CD1c-positive myeloid dendritic cell (primary cell): ENCODE measurements at regions not wholly inside any gene's neighbourhood (a gene's known extent, or its start where the extent isn't known, plus 50 kb on each side); places are given as distances from the start of the nearest gene placed in this dataset.
"Not testable (repeated sequence)": the region's sequence is repeated elsewhere in the genome, so short reads cannot be mapped to it uniquely, and the experiment has no call there.

ENCODE experiments used
- DNase-seq: peaks from one replicate; pipeline ENCODE4 v3.0.0-alpha.2; 2016; ENCODE audit errors: extremely low spot score

DNA sequence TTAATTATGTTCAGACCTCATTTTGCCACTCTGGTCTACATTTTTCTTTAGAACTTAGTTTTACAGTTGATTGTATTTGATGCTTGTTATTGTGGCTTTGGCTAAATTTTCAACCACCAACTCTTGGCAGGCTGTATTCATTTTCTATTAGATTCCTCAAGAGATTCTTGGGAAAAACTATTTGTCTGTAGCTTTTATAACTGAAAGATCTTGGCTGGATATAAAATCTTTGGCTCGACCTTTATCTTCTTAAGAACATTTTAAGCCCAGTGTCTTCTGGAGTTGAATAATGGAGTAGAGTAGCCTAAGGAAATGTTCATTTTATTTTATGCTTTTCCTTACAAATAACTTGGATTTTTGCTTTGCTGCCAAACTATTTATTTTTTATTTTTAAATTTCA is 848.5 kb downstream of the PCDH17 start:
- DNase-seq: no peak

DNA sequence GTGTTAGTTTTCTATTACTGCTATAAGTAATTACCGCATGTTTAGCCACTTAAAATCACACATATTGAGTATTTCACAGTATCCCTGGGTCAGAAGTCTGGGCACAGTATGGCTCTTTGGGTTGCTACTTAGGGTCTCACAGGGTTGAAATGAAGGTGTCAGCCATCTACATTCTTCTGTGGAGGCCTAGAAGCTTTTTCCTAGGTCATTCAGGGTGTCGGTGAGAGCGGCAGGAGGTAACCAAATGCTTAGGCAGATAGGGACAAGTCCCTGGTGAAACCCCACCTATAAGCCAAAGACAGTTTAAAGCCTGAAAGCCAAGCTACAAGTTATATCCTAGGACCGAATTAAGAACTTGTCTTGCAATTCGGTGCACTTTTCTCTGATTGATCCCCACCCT is 856.7 kb downstream of the PCDH17 start:
- no peak for DNase-seq

DNA sequence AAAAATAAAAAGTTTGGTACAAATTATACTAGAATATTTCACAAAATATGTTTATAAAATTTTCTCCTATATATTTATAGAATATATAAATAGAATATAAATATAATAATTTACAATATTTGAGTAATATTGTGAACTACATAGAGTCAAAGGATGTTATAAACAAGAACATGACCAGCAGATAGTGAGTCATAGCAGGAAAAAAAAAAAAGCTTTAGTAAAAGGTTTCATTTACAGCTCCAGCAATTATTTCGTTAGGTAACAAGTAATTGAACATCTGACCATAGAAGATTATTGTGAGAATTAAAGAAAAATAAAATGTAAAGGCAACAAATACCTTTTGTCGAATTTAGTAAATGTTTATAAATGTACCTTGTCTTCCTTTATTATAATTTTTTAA is 864.1 kb downstream of the PCDH17 start:
- DNase-seq: no peak

DNA sequence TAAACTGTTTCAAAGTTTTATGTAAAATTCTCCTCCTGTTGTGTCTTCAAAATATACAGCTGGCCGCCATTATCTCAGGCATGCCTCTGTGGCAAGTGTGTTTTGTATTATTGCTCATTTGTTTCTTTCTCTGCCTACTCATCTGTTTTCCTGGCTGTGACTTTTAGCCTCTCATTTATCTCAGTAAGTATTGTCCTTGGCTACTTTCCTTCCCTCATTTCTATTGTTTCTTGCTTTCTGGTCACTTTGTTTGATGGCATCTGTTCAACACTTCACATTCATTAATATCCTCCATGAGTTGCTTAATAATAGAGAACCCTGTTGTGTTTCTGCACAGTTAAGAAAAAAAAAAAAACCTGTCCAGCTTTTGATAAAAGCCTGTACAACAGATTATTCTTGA is 869.4 kb downstream of the PCDH17 start:
- no peak for DNase-seq

DNA sequence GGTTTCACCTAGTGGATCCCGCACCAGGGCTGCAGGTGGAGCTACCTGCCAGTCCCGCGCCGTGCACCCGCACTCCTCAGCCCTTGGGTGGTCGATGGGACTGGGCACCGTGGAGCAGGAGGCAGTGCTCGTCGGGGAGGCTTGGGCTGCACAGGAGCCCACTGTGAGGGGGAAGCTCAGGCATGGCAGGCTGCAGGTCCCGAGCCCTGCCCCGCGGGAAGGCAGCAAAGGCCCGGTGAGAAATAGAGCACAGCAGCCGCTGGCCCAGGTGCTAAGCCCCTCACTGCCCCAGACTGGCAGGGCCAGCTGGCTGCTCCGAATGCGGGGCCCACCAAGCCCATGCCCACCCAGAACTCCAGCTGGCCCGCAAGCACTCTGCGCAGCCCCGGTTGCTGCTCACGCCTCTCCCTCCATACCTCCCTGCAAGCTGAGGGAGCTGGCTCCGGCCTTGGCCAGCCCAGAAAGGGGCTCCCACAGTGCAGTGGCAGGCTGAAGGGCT is 872.7 kb downstream of the PCDH17 start:
- not testable (repeated sequence) for DNase-seq

DNA sequence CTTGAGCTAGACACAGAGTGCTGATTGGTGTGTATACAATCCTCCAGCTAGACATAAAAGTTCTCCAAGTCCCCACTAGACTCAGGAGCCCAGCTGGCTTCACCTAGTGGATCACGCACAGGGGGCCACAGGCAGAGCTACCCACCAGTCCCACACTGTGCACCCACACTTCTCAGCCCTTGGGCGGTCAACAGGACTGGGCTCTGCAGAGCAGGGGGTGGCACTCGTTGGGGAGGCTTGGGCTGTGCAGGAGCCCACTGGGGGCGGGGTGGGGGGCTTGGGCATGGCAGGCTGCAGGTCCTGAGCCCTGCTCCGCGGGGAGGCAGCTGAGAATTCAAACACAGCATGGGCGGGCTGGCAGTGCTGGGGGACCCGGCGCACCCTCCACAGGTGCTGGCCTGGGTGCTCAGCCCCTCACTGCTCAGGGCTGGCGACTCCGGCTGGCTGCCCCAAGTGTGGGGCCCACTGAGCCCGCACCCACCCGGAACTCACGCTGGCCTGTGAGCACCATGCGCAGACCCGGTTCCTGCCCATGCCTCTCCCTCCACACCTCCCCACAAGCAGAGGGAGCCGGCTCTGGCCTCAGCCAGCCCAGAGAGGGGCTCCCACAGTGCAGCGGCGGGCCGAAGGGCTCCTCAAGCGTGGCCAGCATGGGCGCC is 873.8 kb downstream of the PCDH17 start:
- DNase-seq: not testable (repeated sequence)

DNA sequence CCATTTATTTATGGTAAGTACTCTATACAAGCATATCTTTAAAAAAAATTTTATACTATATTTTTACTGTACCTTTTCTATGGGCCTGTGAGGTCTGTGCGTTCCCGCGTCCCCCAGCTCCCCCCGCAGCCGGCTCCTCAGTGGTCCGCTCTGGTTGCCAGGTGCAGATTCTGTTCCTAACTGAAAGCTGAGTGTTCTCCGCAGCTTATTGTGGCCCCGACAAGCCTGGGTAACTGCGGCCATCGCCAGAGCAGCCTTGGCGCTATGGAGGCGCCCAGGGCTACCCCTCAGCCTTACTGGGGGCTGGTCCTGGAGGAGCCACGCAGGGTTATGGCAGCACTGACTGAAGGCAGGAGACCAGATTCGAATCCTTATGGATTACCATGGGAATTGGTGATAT is 896.8 kb downstream of the PCDH17 start:
- no peak for DNase-seq

DNA sequence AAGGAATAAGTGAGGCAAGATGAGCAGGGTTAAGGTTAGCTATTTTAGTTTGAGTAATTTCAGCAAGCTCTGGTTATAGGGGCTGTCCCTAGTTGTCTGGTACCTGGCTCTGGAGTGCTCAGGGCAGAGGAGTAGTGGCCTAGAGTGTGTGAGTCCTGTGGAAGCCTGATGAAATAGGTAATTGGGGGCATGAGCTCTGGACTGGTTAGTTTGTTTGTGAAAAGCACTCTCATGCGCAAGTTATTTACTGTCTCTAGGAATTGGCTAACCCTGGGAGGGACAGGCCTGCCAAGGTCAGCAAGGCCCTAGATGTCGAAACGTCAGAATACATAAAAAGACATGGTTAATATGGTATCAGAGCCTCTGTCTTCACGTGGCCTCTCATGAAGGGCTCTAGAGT is 900.1 kb downstream of the PCDH17 start:
- DNase-seq: no peak

DNA sequence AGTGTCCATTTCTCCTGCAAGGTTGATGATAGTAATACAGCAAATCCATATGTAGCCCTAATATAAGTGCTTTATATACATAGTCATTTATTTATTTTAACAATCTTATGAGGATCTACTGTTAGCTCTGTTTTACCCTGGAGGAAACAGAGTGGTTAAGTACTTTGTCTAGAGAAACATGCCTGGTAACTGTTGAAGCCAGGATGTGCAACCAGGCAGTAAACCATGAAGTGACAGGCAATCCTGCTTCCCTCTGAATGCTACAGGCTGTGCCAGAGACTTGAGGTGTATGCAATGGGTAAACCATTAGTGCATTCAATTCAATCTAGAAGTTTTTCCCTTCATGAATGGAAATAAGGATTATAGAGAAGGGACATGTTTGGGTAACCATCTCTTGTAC is 911.0 kb downstream of the PCDH17 start:
- DNase-seq: no peak

DNA sequence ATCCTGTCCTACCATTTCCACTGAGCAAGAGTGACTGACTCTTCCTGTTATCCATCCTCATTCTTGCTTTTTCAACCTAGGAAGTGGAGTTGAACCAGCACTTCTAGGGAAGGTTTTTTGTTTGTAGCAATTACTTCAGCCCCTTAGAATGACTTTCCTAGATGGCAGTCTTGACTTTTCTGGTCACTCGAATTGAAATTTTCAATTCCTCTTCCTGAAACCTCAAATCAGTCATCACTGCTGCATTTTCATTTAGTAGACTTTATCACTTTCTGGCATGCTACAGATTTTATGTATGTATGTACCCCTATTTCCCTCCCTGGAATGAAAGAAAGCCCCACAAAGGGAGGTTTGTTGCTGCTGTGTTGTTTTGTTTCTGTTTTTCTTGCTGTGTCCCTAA is 915.9 kb downstream of the PCDH17 start:
- peak; percentile 3 for DNase-seq

DNA sequence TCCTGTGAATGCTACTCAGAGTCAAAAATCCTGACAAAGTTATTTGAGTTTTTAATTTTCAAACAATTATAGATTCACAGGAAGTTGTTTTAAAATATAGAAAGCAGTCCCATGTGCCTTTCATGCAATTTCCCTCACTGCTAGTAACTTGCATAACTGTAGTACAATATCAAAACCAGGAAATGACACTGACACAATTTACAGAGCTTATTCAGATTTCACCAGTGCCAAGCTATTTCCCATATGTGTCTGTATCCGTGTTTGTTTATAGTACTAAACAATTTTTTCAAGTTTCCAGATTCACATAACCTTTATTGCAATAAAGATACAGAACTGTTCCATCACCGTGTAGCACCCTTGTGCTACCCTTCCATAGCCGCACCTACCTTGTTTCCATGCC is 934.6 kb downstream of the PCDH17 start:
- no peak for DNase-seq

DNA sequence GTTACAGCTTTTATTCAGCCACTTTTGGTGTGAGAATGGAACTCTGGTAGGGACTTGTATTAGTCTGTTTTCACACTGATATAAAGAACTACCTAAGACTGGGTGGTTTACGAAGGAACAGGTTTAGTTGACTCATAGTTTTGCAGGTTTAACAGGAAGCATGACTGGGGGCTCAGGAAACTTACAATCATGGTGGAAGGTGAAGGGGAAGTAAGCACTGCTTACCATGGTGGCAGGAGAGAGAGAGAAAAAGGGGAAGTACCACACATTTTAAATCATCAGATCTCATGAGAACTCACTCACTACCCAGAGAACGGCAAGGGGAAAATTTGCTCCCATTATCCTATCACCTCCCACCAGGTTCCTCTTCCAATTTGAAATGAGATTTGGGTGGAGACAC is 942.2 kb downstream of the PCDH17 start:
- DNase-seq: peak; percentile 29

DNA sequence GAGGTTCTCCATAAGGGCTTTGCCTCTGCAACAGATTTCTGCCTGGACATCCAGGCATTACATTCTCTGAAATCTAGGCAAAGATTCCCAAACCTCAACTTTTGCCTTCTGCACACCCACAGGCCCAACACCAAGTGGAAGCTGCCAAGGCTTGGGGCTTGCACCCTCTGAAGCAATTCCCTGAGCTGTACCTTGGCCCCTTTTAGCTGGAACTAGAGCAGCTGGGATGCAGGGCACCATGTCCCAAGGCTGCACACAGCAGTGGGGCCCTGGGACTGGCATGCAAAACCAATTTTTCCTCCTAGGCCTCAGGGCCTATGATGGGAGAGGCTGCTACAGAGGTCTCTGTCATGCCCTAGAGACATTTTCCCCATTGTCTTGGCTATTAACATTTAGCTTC is 943.2 kb downstream of the PCDH17 start:
- no peak for DNase-seq

DNA sequence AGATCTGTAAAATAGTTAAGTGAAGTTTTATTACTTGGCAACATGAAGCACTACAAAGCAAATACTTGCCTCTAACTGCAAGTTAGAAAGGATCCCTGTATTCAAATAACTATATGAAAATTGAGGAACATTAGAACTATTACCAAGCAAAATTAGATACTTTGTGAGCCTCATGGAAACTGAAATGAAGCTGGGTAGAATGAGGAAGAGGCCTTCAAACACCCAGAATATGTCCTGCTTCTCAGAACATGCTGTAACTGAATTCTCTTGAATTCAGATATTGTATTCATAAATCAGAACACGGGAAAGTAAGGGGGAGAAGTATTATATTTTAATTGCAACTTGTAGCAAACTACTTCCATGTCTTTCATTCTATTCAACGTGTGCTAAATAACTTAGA is 947.9 kb downstream of the PCDH17 start:
- no peak for DNase-seq

DNA sequence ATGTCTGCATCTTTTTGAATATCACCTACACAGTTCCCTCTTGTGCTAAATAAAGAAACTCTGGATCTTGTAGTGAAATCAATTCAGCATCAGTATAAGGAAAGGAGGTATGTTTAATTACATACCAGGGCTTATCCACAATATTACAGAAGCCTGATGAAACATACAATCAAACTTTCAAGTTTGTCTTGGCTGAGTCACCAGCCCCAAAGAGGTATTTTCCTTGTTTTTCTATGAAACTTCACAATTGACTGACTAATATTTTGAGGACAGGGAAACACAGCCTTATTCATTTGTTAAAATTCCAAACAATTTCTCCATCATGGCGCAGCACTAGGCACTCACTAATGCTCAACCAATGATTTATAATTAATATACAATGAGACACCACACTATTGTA is 952.4 kb downstream of the PCDH17 start:
- no peak for DNase-seq

DNA sequence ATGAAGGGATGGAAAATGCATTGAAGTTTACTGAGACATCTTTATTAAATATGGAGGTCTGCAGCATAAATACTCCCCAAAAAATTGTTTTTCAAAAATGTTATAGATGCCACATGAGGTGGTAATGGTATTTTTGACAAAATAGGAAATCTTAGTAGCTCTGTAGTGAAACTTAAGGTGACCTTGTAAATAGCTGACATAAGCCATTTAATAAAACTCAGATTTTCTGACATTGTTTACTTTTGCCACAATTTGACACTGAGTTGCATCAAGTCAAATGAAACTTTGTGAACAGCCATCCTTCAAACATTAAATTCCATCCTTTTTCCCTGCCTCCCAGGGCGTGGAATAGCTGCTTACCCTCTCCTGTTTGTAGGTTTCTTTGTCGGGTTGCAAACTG is 953.1 kb downstream of the PCDH17 start:
- DNase-seq: no peak

DNA sequence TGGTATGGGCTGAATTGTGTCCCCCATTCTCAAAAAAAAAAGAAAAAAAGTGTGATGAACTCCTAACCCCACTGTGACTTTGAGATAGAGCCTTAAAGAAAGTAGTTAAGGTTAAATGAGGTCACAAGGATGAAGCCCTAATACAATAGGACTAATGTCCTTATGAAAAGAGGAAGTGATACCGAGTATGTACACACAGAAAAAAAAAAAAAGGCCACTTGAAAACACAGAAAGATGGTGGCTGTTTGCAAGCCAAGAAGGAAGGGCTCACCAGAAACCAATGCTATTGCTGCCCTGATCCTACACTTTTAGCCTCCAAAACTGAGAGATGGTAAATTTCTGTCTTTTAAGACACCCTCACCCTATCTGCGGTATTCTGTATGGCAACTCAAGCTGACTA is 955.6 kb downstream of the PCDH17 start:
- DNase-seq: peak; percentile 67

DNA sequence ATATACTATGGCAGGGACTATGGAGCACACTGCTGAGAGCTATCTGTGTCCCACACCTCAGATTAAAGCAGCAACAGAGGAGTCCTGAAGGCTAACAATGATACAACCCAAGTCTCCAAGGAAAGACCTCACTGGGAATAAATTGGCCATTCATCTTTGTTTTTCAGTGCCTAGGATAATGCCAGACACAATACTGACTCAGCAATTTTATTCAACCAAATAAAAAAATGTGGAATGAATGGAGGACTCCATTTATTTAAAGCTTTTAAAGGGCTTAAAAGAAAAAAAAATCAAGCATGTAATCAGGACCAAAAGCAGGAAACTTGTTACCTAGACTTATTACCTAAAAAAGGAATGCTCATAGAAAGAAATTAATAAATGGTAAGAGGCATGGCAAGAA is 960.5 kb downstream of the PCDH17 start:
- no peak for DNase-seq

DNA sequence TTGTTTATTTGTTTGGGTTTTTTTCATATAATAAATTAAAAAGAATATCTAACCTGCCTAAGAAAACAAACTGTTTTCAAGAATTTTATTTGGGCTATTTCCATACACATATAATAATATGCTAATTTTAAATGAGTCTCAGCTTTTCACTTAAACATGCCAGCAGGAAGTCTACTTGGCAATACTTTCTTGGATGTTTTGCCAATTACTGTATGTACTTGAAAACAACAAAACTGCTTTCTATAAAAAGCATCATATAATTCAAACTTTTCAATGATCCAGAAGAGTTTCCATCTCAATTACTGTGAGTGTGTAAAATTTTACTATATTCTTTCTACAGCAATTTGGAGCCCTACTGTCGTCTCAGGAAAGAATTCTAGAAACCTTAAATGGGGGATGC is 961.2 kb downstream of the PCDH17 start:
- DNase-seq: no peak

DNA sequence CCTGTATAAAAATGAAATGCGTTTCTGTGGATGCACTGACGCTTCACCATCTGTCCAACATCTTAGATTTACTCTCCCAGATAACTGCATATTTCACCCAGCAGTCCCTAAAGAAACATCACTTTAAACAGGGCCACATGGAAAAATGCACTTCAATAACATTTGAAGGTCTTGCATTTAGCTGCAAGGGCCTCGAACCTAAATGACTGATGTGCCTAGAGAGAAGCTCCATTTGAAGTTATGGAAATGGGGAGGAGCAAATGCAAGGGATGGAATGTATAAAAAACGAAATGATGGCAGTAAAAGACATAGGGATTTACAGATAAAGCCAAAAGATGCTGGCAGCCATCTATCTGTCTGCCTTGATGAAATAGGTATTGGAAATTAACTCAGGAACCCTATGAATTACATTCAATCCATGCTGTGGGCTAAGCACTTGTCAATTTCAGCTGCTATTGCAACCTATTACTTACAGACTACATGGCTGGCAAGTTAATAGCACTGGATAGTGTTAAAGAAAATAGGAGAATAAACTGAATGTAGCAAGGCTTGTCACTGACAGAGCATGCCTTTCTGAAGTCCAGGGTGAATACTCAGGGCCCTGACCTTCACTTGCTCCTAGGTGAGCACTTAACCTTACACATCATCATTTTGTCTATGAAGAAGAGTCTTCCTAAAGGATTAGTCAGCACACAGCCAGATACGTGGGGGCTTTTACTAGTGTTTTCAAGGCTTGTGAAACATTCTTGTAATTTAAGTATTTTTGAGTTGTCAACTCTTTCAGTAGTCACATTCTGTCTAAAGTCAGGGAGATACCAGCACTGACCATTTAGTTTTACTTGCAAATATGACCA is 963.4 kb downstream of the PCDH17 start:
- DNase-seq: no peak

DNA sequence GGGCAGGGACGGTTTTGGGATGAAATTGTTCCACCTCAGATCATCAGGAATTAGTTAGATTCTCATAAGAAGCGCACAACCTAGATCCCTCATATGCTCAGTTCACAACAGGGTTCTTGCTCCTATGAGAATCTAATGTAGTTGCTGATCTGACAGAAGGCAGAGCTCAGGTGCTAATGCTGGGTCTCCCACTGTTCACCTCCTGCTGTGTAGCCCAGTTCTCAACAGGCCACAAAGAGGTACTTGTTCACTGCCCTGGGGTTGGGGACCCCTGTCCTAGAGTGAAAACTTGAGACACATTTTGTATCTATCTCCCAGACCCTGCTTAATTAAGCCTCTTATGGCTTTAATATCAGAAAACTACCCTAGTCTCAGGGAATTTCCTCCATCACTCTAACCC is 966.0 kb downstream of the PCDH17 start:
- DNase-seq: no peak

DNA sequence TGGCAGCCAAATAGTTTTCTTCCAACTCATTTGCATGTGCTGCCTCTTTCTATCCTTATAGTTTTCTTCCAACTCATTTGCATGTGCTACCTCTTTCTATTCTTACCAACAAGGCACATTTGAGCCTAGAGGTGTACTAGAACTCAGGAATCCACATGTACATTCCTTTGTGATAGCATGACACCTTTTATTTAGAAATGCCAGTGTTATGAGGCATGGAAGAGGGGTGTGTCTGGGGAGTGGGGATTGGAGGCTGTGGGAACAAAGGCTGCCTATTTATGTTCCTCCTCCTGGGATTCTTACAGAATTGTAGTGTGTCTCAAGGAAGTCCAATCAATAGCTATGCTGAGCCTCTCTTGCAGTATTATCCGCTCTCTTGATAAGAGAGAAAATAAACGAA is 966.7 kb downstream of the PCDH17 start:
- no peak for DNase-seq

DNA sequence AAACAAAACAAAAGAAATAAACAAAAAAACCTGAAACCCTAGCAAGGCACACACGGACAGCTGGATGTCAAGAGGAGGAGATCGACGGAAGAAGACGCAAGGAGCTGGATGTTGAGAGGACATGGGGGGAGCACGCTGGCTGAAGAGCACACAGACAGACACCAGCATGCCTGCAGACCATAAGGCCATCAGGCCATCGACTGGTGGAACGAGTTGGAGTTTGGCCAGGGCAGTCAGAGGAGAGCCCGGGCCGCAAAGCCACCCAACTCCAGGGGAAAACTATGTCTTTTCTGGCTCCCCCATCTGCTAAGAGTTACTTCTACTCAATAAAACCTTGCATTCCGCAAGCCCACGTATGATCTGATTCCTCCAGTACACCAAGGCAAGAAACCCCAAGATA is 979.6 kb downstream of the PCDH17 start:
- DNase-seq: no peak
